ENCODE measurements at regions not wholly inside any gene's neighbourhood (a gene's known extent, or its start where the extent isn't known, plus 50 kb on each side); places are given as distances from the start of the nearest gene placed in this dataset.

DNA sequence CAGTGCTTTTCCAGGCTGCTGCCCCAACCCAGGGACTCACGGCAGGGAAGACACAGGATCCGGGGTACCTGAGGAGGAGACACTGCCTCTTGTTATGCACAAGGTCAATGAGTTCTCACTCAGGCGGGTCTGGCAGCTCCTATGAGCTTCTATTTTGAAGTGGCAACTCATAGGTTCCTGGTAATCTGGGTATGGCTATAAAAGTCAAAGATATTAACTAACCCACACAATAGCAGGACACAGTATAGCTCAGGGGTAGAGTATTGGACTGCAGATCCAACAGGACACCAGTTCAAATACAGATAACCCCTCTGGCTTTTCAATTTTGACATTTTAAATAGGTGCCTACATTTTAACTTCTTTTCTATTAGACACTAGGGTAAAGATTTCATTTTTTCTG, 130.3 kb upstream of the ZNF746 start:
- no peaks in the 10 kb centered on the region for H3K27me3 ChIP-seq (ENCODE audit: insufficient read depth, poor library complexity, severe bottlenecking)
- no peak overlapping the region for H3K27ac ChIP-seq (replicated peaks)
- no peak overlapping the region for H3K4me3 ChIP-seq (replicated peaks; ENCODE audit: insufficient read depth, low read length)
- no peak for DNase-seq (ENCODE audit: low read depth in 1 of 2, low spot score in 1 of 2)
- TF ChIP-seq GABPA (IDR thresholded peaks at IDR 0.05; ENCODE audit: low read depth) (no peak), POLR2AphosphoS5 (IDR thresholded peaks at IDR 0.05; ENCODE audit: low read depth) (no peak), CTCF (IDR thresholded peaks at IDR 0.05; ENCODE audit: insufficient read depth, low read length) (no peak), SPI1 (IDR thresholded peaks at IDR 0.05; ENCODE audit: borderline replicate concordance, low read depth) (no peak)
- TF ChIP-seq, protein P1, sequence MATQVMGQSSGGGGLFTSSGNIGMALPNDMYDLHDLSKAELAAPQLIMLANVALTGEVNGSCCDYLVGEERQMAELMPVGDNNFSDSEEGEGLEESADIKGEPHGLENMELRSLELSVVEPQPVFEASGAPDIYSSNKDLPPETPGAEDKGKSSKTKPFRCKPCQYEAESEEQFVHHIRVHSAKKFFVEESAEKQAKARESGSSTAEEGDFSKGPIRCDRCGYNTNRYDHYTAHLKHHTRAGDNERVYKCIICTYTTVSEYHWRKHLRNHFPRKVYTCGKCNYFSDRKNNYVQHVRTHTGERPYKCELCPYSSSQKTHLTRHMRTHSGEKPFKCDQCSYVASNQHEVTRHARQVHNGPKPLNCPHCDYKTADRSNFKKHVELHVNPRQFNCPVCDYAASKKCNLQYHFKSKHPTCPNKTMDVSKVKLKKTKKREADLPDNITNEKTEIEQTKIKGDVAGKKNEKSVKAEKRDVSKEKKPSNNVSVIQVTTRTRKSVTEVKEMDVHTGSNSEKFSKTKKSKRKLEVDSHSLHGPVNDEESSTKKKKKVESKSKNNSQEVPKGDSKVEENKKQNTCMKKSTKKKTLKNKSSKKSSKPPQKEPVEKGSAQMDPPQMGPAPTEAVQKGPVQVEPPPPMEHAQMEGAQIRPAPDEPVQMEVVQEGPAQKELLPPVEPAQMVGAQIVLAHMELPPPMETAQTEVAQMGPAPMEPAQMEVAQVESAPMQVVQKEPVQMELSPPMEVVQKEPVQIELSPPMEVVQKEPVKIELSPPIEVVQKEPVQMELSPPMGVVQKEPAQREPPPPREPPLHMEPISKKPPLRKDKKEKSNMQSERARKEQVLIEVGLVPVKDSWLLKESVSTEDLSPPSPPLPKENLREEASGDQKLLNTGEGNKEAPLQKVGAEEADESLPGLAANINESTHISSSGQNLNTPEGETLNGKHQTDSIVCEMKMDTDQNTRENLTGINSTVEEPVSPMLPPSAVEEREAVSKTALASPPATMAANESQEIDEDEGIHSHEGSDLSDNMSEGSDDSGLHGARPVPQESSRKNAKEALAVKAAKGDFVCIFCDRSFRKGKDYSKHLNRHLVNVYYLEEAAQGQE (IDR thresholded peaks at IDR 0.05; ENCODE audit: insufficient replicate concordance, low read depth): no peak

DNA sequence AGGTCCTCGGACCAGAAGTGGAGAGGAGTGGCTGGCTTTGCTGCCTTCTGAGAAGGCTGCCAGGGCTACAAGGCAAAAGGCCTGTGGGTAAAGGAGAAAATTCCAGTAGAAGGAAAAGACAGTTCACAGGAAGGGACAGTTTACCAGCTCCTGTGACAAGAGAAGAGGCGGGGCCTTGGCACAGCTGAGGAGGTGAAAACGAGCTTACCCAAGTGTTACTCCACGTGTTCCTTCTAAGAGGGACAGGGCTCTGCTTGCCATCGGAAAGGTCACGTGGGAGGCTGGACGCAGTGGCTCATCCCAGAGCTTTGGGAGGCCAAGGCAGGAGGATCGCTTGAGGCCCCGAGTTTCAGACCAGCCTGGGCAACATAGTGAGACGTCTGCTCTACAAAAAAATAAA, 129.4 kb upstream of the ZNF746 start:
- DNase-seq (ENCODE audit: low read depth in 1 of 2, low spot score in 1 of 2): no peak
- no peaks in the 10 kb centered on the region for H3K27me3 ChIP-seq (ENCODE audit: insufficient read depth, poor library complexity, severe bottlenecking)
- H3K4me3 ChIP-seq (replicated peaks; ENCODE audit: insufficient read depth, low read length): no peak overlapping the region
- no peak for TF ChIP-seq POLR2AphosphoS5 (IDR thresholded peaks at IDR 0.05; ENCODE audit: low read depth)
- TF ChIP-seq CTCF (IDR thresholded peaks at IDR 0.05; ENCODE audit: insufficient read depth, low read length): no peak
- TF ChIP-seq GABPA (IDR thresholded peaks at IDR 0.05; ENCODE audit: low read depth): no peak
- TF ChIP-seq SPI1 (IDR thresholded peaks at IDR 0.05; ENCODE audit: borderline replicate concordance, low read depth): no peak
- TF ChIP-seq, protein P1 (IDR thresholded peaks at IDR 0.05; ENCODE audit: insufficient replicate concordance, low read depth): no peak
- no peak overlapping the region for H3K27ac ChIP-seq (replicated peaks)

DNA sequence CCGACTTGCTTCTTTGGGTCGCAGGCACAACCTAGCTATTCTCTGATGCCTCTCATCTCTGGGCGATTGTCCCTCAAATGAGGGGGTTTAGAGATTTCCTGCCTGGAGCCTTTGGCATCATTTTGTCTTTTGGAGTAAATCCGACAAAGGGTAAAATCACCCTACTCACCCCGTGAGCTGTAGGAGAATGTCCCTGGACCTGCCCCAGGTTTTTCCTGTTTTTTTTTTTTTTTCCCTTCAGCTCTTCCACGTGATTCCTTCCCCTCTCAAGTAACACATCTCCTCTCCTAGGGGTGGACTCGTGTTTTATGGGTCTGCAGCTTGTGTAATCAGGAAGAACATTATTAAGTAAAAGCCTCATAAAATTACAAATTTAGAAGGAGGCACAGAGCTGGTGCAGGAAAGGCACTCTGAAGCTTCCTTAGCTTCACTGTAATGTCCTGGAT, 128.4 kb upstream of the ZNF746 start:
- DNase-seq (ENCODE audit: low read depth in 1 of 2, low spot score in 1 of 2): no peak
- no peak overlapping the region for H3K27ac ChIP-seq (replicated peaks)
- no peak overlapping the region for H3K4me3 ChIP-seq (replicated peaks; ENCODE audit: insufficient read depth, low read length)
- TF ChIP-seq SPI1 (IDR thresholded peaks at IDR 0.05; ENCODE audit: borderline replicate concordance, low read depth) (no peak), POLR2AphosphoS5 (IDR thresholded peaks at IDR 0.05; ENCODE audit: low read depth) (no peak), GABPA (IDR thresholded peaks at IDR 0.05; ENCODE audit: low read depth) (no peak), CTCF (IDR thresholded peaks at IDR 0.05; ENCODE audit: insufficient read depth, low read length) (no peak)
- TF ChIP-seq, protein P1 (IDR thresholded peaks at IDR 0.05; ENCODE audit: insufficient replicate concordance, low read depth): no peak
- H3K27me3 ChIP-seq (ENCODE audit: insufficient read depth, poor library complexity, severe bottlenecking): no peaks in the 10 kb centered on the region
